Endothelial cell of umbilical vein (primary cell): ENCODE measurements at regions not wholly inside any gene's neighbourhood (a gene's known extent, or its start where the extent isn't known, plus 50 kb on each side); places are given as distances from the start of the nearest gene placed in this dataset.

Experiments
- BruUV-seq: library from RNA; stranded (reverse); fragments of 400-500 nt; replicated peaks from 2 replicates; lab custom pipeline; 2021; lab: Mats Ljungman, UMichigan
- CTCF ChIA-PET: fragments of 300-600, 350-600 bp; sonication (Branson Sonifier 250); formaldehyde crosslinking; loops from one replicate; lab custom pipeline; 2021; ENCODE audit warnings: antibody characterized with exemption, inconsistent platforms; lab: Charles Lee
- POLR2A ChIA-PET: fragments of 300-600, 350-600 bp; sonication (Branson Sonifier 250); formaldehyde crosslinking; loops from one replicate; lab custom pipeline; 2021; ENCODE audit warnings: antibody characterized with exemption, inconsistent platforms; lab: Charles Lee
- DNase-seq: peaks from one replicate; pipeline ENCODE4 v3.0.0-alpha.2; 2011; ENCODE audit warnings: low read depth, low spot score
- FAIRE-seq: peaks from 2 replicates; lab custom pipeline; 2011; peaks lifted over from hg19 to GRCh38; lab: Jason Lieb, UNC
- H2AFZ ChIP-seq: 2 replicates; pipeline ENCODE4 v1.6.0; 2012; ENCODE audit warnings: low read depth, low read length, control low read depth, inconsistent platforms
- H3K27ac ChIP-seq: 2 replicates; pipeline ENCODE4 v1.5.1; 2011; ENCODE audit warnings: low read depth, mild to moderate bottlenecking, control low read depth, low read length, moderate library complexity; ENCODE audit not compliant: insufficient read depth
- H3K27me3 ChIP-seq, 2 experiments: 2 replicates each; pipeline versions ENCODE4 v1.6.0 to v1.6.1; 2011; ENCODE audit warnings: low read length in 2 of 2, mixed read lengths in 1 of 2; ENCODE audit not compliant: control insufficient read depth in 2 of 2, insufficient read depth in 2 of 2
- H3K36me3 ChIP-seq, 2 experiments: 2 replicates in 1 of 2; 3 replicates in 1 of 2; pipeline ENCODE4 v1.5.1; 2011; ENCODE audit warnings: low read length in 2 of 2, mild to moderate bottlenecking in 1 of 2, moderate library complexity in 1 of 2; ENCODE audit not compliant: control insufficient read depth in 2 of 2, insufficient read depth in 2 of 2; ENCODE audit errors: extremely low read depth in 1 of 2
- H3K4me1 ChIP-seq: 3 replicates; pipeline ENCODE4 v1.5.1; 2011; ENCODE audit warnings: mild to moderate bottlenecking, low read length; ENCODE audit not compliant: control insufficient read depth, insufficient read depth; ENCODE audit errors: extremely low read depth
- H3K4me2 ChIP-seq: 2 replicates; pipeline ENCODE4 v1.6.1; 2011; ENCODE audit warnings: low read length, control low read depth, mixed read lengths; ENCODE audit not compliant: insufficient read depth
- H3K4me3 ChIP-seq, 3 experiments: fragments of 200-600 bp in 1 of 3; sonication (generic), shearing (Covaris generic) in 1 of 3; replicated peaks in 1 of 3; 2 replicates each; pipeline ENCODE4 v1.5.1; 2011 to 2016; ENCODE audit warnings: control low read depth in 3 of 3, low read length in 3 of 3, mild to moderate bottlenecking in 2 of 3, inconsistent platforms in 1 of 3, low read depth in 1 of 3, moderate library complexity in 1 of 3; ENCODE audit not compliant: insufficient read depth in 1 of 3
- H3K79me2 ChIP-seq: 2 replicates; pipeline ENCODE4 v1.6.0; 2012; ENCODE audit warnings: low read length, inconsistent platforms; ENCODE audit not compliant: control insufficient read depth, insufficient read depth
- H3K9ac ChIP-seq: replicated peaks from 2 replicates; pipeline ENCODE3; 2011; ENCODE audit warnings: low read length, control low read depth; ENCODE audit not compliant: insufficient read depth; ENCODE audit errors: extremely low read depth
- H3K9me1 ChIP-seq: replicated peaks from 3 replicates; pipeline ENCODE4 v1.6.0; 2011; ENCODE audit warnings: mild to moderate bottlenecking, low read length; ENCODE audit not compliant: control insufficient read depth, insufficient read depth; ENCODE audit errors: extremely low read depth
- H3K9me3 ChIP-seq: replicated peaks from 2 replicates; pipeline ENCODE4 v1.5.1; 2012; ENCODE audit warnings: low read length, inconsistent platforms; ENCODE audit not compliant: control insufficient read depth, insufficient read depth
- H4K20me1 ChIP-seq: replicated peaks from 2 replicates; pipeline ENCODE3; 2011; ENCODE audit warnings: mild to moderate bottlenecking, low read length; ENCODE audit not compliant: control insufficient read depth, insufficient read depth; ENCODE audit errors: extremely low read depth
- EZH2 ChIP-seq: IDR thresholded peaks from 2 replicates; pipeline ENCODE4 v1.6.1; 2012; ENCODE audit warnings: borderline replicate concordance, low read depth, mild to moderate bottlenecking, moderate library complexity, low read length, inconsistent platforms; ENCODE audit not compliant: severe bottlenecking
- FOS ChIP-seq: IDR thresholded peaks from 2 replicates; pipeline ENCODE4 v1.6.1; 2011; ENCODE audit warnings: mild to moderate bottlenecking, low read length, moderate library complexity, borderline replicate concordance; ENCODE audit not compliant: insufficient read depth
- GATA2 ChIP-seq: IDR thresholded peaks from 2 replicates; pipeline ENCODE4 v1.7.0; 2011; ENCODE audit warnings: low read depth, mild to moderate bottlenecking, moderate library complexity, mixed read lengths, low read length; ENCODE audit not compliant: insufficient read length, insufficient read depth
- JUN ChIP-seq: IDR thresholded peaks from 2 replicates; pipeline ENCODE4 v1.6.1; 2011; ENCODE audit warnings: borderline replicate concordance, low read depth; ENCODE audit not compliant: insufficient read length, insufficient read depth
- MAX ChIP-seq: IDR thresholded peaks from 2 replicates; pipeline ENCODE4 v1.6.1; 2011; ENCODE audit not compliant: insufficient read depth, insufficient read length
- MYC ChIP-seq: IDR thresholded peaks from one replicate; pipeline ENCODE4 v1.6.1; 2011; ENCODE audit warnings: mild to moderate bottlenecking, low read depth, low read length
- POLR2A ChIP-seq: IDR thresholded peaks from 2 replicates; pipeline ENCODE4 v1.6.1; 2012; ENCODE audit warnings: low read depth, mild to moderate bottlenecking, control low read depth, low read length
- POLR2AphosphoS5 ChIP-seq: IDR thresholded peaks from 2 replicates; pipeline ENCODE4 v1.6.1; 2012; ENCODE audit warnings: low read depth, mild to moderate bottlenecking, control low read depth, low read length, moderate library complexity; ENCODE audit not compliant: insufficient read depth
- dilution Hi-C: fragments of 300-500 bp; cut with MboI; formaldehyde crosslinking; loops from one replicate; pipeline ENCODE4 v1.15.0; 2019; ENCODE audit warnings: low sequenced_read_pairs; ENCODE audit not compliant: extremely low pct_ligation_motif_present
- intact Hi-C: fragments of 100-400 bp; cut with micrococcal nuclease; formaldehyde crosslinking; loops from one replicate; pipeline ENCODE4 v1.10.0; 2022
- TF ChIP-seq, protein P1 (sequence below), 2 donors: IDR thresholded peaks; 1 replicate in 1 of 2; 2 replicates in 1 of 2; pipeline ENCODE4 v1.5.1; 2011; ENCODE audit warnings: low read length in 2 of 2, mild to moderate bottlenecking in 2 of 2, moderate library complexity in 2 of 2, control low read depth in 1 of 2, inconsistent platforms in 1 of 2, low read depth in 1 of 2; ENCODE audit not compliant: insufficient read depth in 1 of 2; ENCODE audit errors: extremely low read depth in 1 of 2

DNA sequence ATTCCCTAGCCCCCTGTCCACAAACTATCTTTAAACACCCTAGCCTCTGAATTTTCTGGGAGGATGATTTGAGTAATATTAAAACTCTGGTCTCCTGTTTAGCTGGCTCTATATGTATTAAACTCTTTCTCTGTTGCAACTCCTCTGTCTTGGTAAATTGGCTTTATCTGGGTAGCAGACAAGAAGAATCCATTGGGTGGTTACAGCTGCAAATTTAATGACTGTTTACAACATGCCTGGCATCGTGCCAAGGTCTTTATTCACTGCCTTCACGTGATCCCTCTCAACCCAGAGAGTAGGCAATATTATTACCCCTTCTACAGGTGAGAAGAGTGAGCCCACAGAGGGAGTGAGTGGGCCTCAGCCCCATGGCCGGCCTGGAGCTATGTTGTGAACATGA, 77.8 kb upstream of the MYL2 start:
- Histone ChIP-seq H3K4me2 (no peak overlapping the region), H3K27ac (no peak overlapping the region), H3K4me3 (no peak overlapping the region), H3K4me1 (no peaks in the 10 kb centered on the region), H3K36me3 (no peaks in the 10 kb centered on the region), H3K27me3 (no peaks in the 10 kb centered on the region), H3K79me2 (no peaks in the 10 kb centered on the region), H2AFZ (no peak overlapping the region), H3K9me3 (no peaks in the 10 kb centered on the region), H4K20me1 (no peaks in the 10 kb centered on the region), H3K9ac (no peak overlapping the region), H3K9me1 (no peaks in the 10 kb centered on the region)
- POLR2A ChIA-PET: no interaction called here
- intact Hi-C loops: no loop called here
- dilution Hi-C loops: no loop called here
- FAIRE-seq: no peak
- BruUV-seq: no TSS peak
- CTCF ChIA-PET: no interaction called here
- TF ChIP-seq, protein P1, sequence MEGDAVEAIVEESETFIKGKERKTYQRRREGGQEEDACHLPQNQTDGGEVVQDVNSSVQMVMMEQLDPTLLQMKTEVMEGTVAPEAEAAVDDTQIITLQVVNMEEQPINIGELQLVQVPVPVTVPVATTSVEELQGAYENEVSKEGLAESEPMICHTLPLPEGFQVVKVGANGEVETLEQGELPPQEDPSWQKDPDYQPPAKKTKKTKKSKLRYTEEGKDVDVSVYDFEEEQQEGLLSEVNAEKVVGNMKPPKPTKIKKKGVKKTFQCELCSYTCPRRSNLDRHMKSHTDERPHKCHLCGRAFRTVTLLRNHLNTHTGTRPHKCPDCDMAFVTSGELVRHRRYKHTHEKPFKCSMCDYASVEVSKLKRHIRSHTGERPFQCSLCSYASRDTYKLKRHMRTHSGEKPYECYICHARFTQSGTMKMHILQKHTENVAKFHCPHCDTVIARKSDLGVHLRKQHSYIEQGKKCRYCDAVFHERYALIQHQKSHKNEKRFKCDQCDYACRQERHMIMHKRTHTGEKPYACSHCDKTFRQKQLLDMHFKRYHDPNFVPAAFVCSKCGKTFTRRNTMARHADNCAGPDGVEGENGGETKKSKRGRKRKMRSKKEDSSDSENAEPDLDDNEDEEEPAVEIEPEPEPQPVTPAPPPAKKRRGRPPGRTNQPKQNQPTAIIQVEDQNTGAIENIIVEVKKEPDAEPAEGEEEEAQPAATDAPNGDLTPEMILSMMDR (IDR thresholded peaks at IDR 0.05; ENCODE audit: extremely low read depth in 1 of 2, insufficient read depth in 1 of 2, low read depth in 1 of 2, low read length in 2 of 2): no peak
- no peak for TF ChIP-seq EZH2
- TF ChIP-seq GATA2: no peak
- no peak for TF ChIP-seq JUN
- no peak for TF ChIP-seq POLR2AphosphoS5
- TF ChIP-seq POLR2A: no peak
- TF ChIP-seq MYC: no peak
- no peak for TF ChIP-seq FOS
- TF ChIP-seq MAX: no peak
- no peak for DNase-seq
